ENCODE measurements at regions not wholly inside any gene's neighbourhood (a gene's known extent, or its start where the extent isn't known, plus 50 kb on each side); places are given as distances from the start of the nearest gene placed in this dataset.

- no peak overlapping the region for H3K27ac ChIP-seq
- TF ChIP-seq CTCF (IDR thresholded peaks at IDR 0.05) (no peak), POLR2A (IDR thresholded peaks at IDR 0.05) (no peak)
- DNase-seq: no peak
- H3K4me1 ChIP-seq: no peaks in the 10 kb centered on the region
- no peaks in the 10 kb centered on the region for H3K36me3 ChIP-seq
- H3K9me3 ChIP-seq: no peaks in the 10 kb centered on the region
- intact Hi-C loops (cut with DNase I; ENCODE audit: low total_unique reads): no loop called here
- H3K27me3 ChIP-seq: no peaks in the 10 kb centered on the region
- no peak overlapping the region for H3K4me3 ChIP-seq
These were observed 693.7 kb downstream of the PCDH18 start for GRCh38 chr4:136838607-136839006.

- DNase-seq: no peak
These were observed 700.7 kb downstream of the PCDH18 start for GRCh38 chr4:136831553-136831952.

GRCh38 chr4:136829280-136829679 is 703.0 kb downstream of the PCDH18 start:
- Histone ChIP-seq H3K4me1 (no peaks in the 10 kb centered on the region), H3K36me3 (no peaks in the 10 kb centered on the region), H3K27me3 (no peaks in the 10 kb centered on the region), H3K4me3 (no peak overlapping the region), H3K9me3 (no peaks in the 10 kb centered on the region), H3K27ac (no peak overlapping the region)
- DNase-seq: no peak
- TF ChIP-seq POLR2A (IDR thresholded peaks at IDR 0.05) (no peak), CTCF (IDR thresholded peaks at IDR 0.05) (no peak)
- intact Hi-C loops (cut with DNase I; ENCODE audit: low total_unique reads): no loop called here

More at GRCh38 chr4:136831553-136831952, 700.7 kb downstream of the PCDH18 start:
- Histone ChIP-seq H3K4me3 (no peak overlapping the region), H3K9me3 (no peaks in the 10 kb centered on the region), H3K27me3 (no peaks in the 10 kb centered on the region), H3K27ac (no peak overlapping the region), H3K36me3 (no peaks in the 10 kb centered on the region), H3K4me1 (no peaks in the 10 kb centered on the region)
- TF ChIP-seq POLR2A (IDR thresholded peaks at IDR 0.05) (no peak), CTCF (IDR thresholded peaks at IDR 0.05) (no peak)
- intact Hi-C loops (cut with DNase I; ENCODE audit: low total_unique reads): no loop called here

GRCh38 chr4:136823020-136823419 is 709.3 kb downstream of the PCDH18 start:
- H3K4me1 ChIP-seq: no peaks in the 10 kb centered on the region
- no peaks in the 10 kb centered on the region for H3K9me3 ChIP-seq
- no peak for DNase-seq
- intact Hi-C loops (cut with DNase I; ENCODE audit: low total_unique reads): no loop called here
- H3K27me3 ChIP-seq: no peaks in the 10 kb centered on the region
- no peak overlapping the region for H3K27ac ChIP-seq
- H3K4me3 ChIP-seq: no peak overlapping the region
- TF ChIP-seq POLR2A (IDR thresholded peaks at IDR 0.05) (no peak), CTCF (IDR thresholded peaks at IDR 0.05) (no peak)
- no peaks in the 10 kb centered on the region for H3K36me3 ChIP-seq

GRCh38 chr4:136818811-136819330 is 713.4 kb downstream of the PCDH18 start:
- Histone ChIP-seq H3K9me3 (no peaks in the 10 kb centered on the region), H3K27me3 (no peaks in the 10 kb centered on the region), H3K4me1 (no peaks in the 10 kb centered on the region), H3K4me3 (no peak overlapping the region), H3K36me3 (no peaks in the 10 kb centered on the region), H3K27ac (no peak overlapping the region)
- intact Hi-C loops (cut with DNase I; ENCODE audit: low total_unique reads): no loop called here
- TF ChIP-seq CTCF (IDR thresholded peaks at IDR 0.05): no peak
- TF ChIP-seq POLR2A (IDR thresholded peaks at IDR 0.05): no peak
- no peak for DNase-seq
